HCT116 (cell line): ENCODE measurements at regions not wholly inside any gene's neighbourhood (a gene's known extent, or its start where the extent isn't known, plus 50 kb on each side); places are given as distances from the start of the nearest gene placed in this dataset.

ENCODE experiments used
- ATAC-seq: fragments of 200-7000 bp; cut with Tn5 transposase; 2 replicates; pipeline ENCODE4 v1.9.1; 2020; ENCODE audit warnings: mild to moderate bottlenecking, moderate library complexity
- BruUV-seq: library from RNA; stranded (reverse); fragments of 400-500 nt; replicated peaks from 2 replicates; lab custom pipeline; 2021; lab: Mats Ljungman, UMichigan
- CTCF ChIA-PET: fragments of 300-600 bp; sonication (Branson Sonifier 250); formaldehyde crosslinking; loops from one replicate; lab custom pipeline; 2021; ENCODE audit warnings: antibody characterized with exemption; lab: Charles Lee
- POLR2A ChIA-PET: fragments of 300-600, 350-600 bp; sonication (Branson Sonifier 250); formaldehyde crosslinking; loops from one replicate; lab custom pipeline; 2021; ENCODE audit warnings: antibody characterized with exemption; lab: Charles Lee
- RAD21 ChIA-PET, 2 experiments: fragments of 300-600 bp; sonication (Branson Sonifier 250); formaldehyde crosslinking; loops; one replicate each; lab custom pipeline; 2023; ENCODE audit warnings: low total read pairs in 2 of 2; ENCODE audit not compliant: uncharacterized antibody in 2 of 2, unreplicated experiment in 2 of 2, low non-redundant PET in 1 of 2; lab: Charles Lee
- DNase-seq: peaks from one replicate; pipeline ENCODE4 v3.0.0-alpha.2; 2010; ENCODE audit warnings: low read depth, low spot score
- H2AFZ ChIP-seq: fragments of 200-600 bp; shearing (Covaris generic), sonication (generic); 2 replicates; pipeline ENCODE4 v1.6.1; 2017; ENCODE audit warnings: low read depth, mixed run types, mixed read lengths, antibody characterized with exemption, low read length; ENCODE audit not compliant: poor library complexity, severe bottlenecking
- H3K27ac ChIP-seq: 2 replicates; pipeline ENCODE4 v1.5.1; 2012; ENCODE audit warnings: low read depth, low read length
- H3K27me3 ChIP-seq: fragments of 200-600 bp; sonication (generic); 2 replicates; pipeline ENCODE4 v1.6.1; 2016; ENCODE audit warnings: mixed run types, low read length, mixed read lengths; ENCODE audit not compliant: insufficient read depth
- H3K36me3 ChIP-seq, 2 experiments: fragments of 200-500 bp in 1 of 2; fragments of 200-600 bp in 1 of 2; sonication (Bioruptor generic) in 1 of 2; sonication (generic) in 1 of 2; 2 replicates each; pipeline versions ENCODE4 v1.5.1 to v1.6.1; 2014 to 2016; ENCODE audit warnings: low read length in 2 of 2, inconsistent platforms in 1 of 2, mixed read lengths in 1 of 2, mixed run types in 1 of 2; ENCODE audit not compliant: insufficient read depth in 2 of 2, control insufficient read depth in 1 of 2
- H3K4me1 ChIP-seq, 2 experiments: fragments of 200-600 bp in 1 of 2; sonication (generic) in 1 of 2; 2 replicates each; pipeline versions ENCODE4 v1.5.1 to v1.6.1; 2012 to 2017; ENCODE audit warnings: low read length in 2 of 2, inconsistent platforms in 1 of 2, mild to moderate bottlenecking in 1 of 2, mixed read lengths in 1 of 2, mixed run types in 1 of 2, moderate library complexity in 1 of 2; ENCODE audit not compliant: insufficient read depth in 2 of 2, control insufficient read depth in 1 of 2
- H3K4me2 ChIP-seq: fragments of 200-600 bp; sonication (generic); 2 replicates; pipeline ENCODE4 v1.6.1; 2017; ENCODE audit warnings: mixed run types, low read length, mixed read lengths
- H3K4me3 ChIP-seq, 2 experiments: fragments of 200-600 bp in 1 of 2; sonication (generic) in 1 of 2; replicated peaks in 1 of 2; 2 replicates each; pipeline ENCODE4 v1.5.1; 2011 to 2016; ENCODE audit warnings: low read length in 2 of 2, control low read depth in 1 of 2, low read depth in 1 of 2, mild to moderate bottlenecking in 1 of 2, mixed read lengths in 1 of 2, mixed run types in 1 of 2
- H3K79me2 ChIP-seq: fragments of 200-600 bp; sonication (generic); 2 replicates; pipeline ENCODE4 v1.6.1; 2017; ENCODE audit warnings: mild to moderate bottlenecking, mixed run types, low read length, moderate library complexity, mixed read lengths; ENCODE audit not compliant: insufficient read depth
- H3K9ac ChIP-seq: fragments of 200-600 bp; sonication (generic); 2 replicates; pipeline ENCODE4 v1.6.1; 2016; ENCODE audit warnings: low read length, mixed read lengths
- H3K9me2 ChIP-seq: fragments of 200-600 bp; sonication (generic), shearing (Covaris generic); 2 replicates; pipeline ENCODE4 v1.6.1; 2017; ENCODE audit warnings: mixed run types, mild to moderate bottlenecking, moderate library complexity; ENCODE audit not compliant: insufficient read depth
- H3K9me3 ChIP-seq, 2 experiments: fragments of 200-500 bp in 1 of 2; fragments of 200-600 bp in 1 of 2; sonication (Bioruptor generic) in 1 of 2; sonication (generic) in 1 of 2; 2 replicates each; pipeline ENCODE4 v1.6.1; 2014 to 2017; ENCODE audit warnings: low read length in 2 of 2, mixed read lengths in 2 of 2, inconsistent platforms in 1 of 2, low read depth in 1 of 2, mild to moderate bottlenecking in 1 of 2, mixed run types in 1 of 2, moderate library complexity in 1 of 2; ENCODE audit not compliant: control insufficient read depth in 1 of 2, insufficient read depth in 1 of 2
- H4K20me1 ChIP-seq: fragments of 200-600 bp; sonication (generic), shearing (Covaris generic); 2 replicates; pipeline ENCODE4 v1.6.1; 2017; ENCODE audit warnings: mixed run types, mild to moderate bottlenecking, moderate library complexity; ENCODE audit not compliant: insufficient read depth
- CBX3 ChIP-seq: IDR thresholded peaks from 2 replicates; pipeline ENCODE4 v1.6.1; 2012; ENCODE audit warnings: low read depth
- CEBPB ChIP-seq: IDR thresholded peaks from 2 replicates; pipeline ENCODE4 v1.6.1; 2012; ENCODE audit warnings: low read depth
- CTCF ChIP-seq, 3 experiments: fragments of 200-600 bp in 1 of 3; sonication (generic) in 1 of 3; IDR thresholded peaks in 2 of 3; conservative IDR thresholded peaks in 1 of 3; 2 replicates each; pipeline ENCODE4 v1.5.1; 2012 to 2017; ENCODE audit warnings: low read depth in 2 of 3, low read length in 2 of 3, antibody characterized with exemption in 1 of 3, borderline replicate concordance in 1 of 3, control low read depth in 1 of 3, mild to moderate bottlenecking in 1 of 3, mixed read lengths in 1 of 3, mixed run types in 1 of 3, moderate library complexity in 1 of 3; ENCODE audit not compliant: insufficient read depth in 1 of 3
- EGR1 ChIP-seq: IDR thresholded peaks from 2 replicates; pipeline ENCODE4 v1.6.1; 2012; ENCODE audit warnings: low read depth
- MAX ChIP-seq: IDR thresholded peaks from 2 replicates; pipeline ENCODE4 v1.6.1; 2012
- POLR2A ChIP-seq: IDR thresholded peaks from 2 replicates; pipeline ENCODE4 v1.7.0; 2011; ENCODE audit warnings: borderline replicate concordance; ENCODE audit not compliant: insufficient read depth, insufficient read length; ENCODE audit errors: extremely low read depth
- POLR2AphosphoS5 ChIP-seq: IDR thresholded peaks from 2 replicates; pipeline ENCODE4 v1.6.1; 2011; ENCODE audit warnings: mild to moderate bottlenecking, low read depth, low read length, moderate library complexity
- RAD21 ChIP-seq: IDR thresholded peaks from 2 replicates; pipeline ENCODE4 v1.6.1; 2012; ENCODE audit warnings: low read depth, mild to moderate bottlenecking
- REST ChIP-seq: IDR thresholded peaks from 2 replicates; pipeline ENCODE4 v1.6.1; 2012; ENCODE audit warnings: low read depth
- SIN3A ChIP-seq: IDR thresholded peaks from 2 replicates; pipeline ENCODE4 v1.6.1; 2012; ENCODE audit warnings: low read depth
- SP1 ChIP-seq: IDR thresholded peaks from 2 replicates; pipeline ENCODE4 v1.6.1; 2012; ENCODE audit warnings: low read depth
- SRF ChIP-seq: IDR thresholded peaks from 2 replicates; pipeline ENCODE4 v1.6.1; 2012; ENCODE audit warnings: low read depth
- TCF7L2 ChIP-seq: IDR thresholded peaks from 2 replicates; pipeline ENCODE4 v1.7.0; 2011; ENCODE audit warnings: borderline replicate concordance, inconsistent platforms; ENCODE audit not compliant: insufficient read depth, insufficient read length; ENCODE audit errors: extremely low read depth
- YY1 ChIP-seq: IDR thresholded peaks from 2 replicates; pipeline ENCODE4 v1.6.1; 2011; ENCODE audit warnings: low read length, low read depth, moderate library complexity, mild to moderate bottlenecking; ENCODE audit not compliant: insufficient replicate concordance; ENCODE audit errors: extremely low read depth
- ZBTB33 ChIP-seq: IDR thresholded peaks from 2 replicates; pipeline ENCODE4 v1.6.1; 2011; ENCODE audit warnings: mild to moderate bottlenecking, low read length, moderate library complexity; ENCODE audit not compliant: insufficient replicate concordance; ENCODE audit errors: extremely low read depth
- ZFX ChIP-seq: fragments of 450-650 bp; IDR thresholded peaks from 2 replicates; pipeline ENCODE4 v1.6.1; 2017
- intact Hi-C: fragments of 100-400 bp; cut with micrococcal nuclease; formaldehyde crosslinking; loops from 2 replicates; pipeline ENCODE4 v1.10.0; 2022

- Histone ChIP-seq H4K20me1 (0 out of 2 replicates have a peak, but pooled peaks cover 4% of the 10 kb centered on the region), H3K4me3 (peak overlapping the region; percentile 94 to 96), H3K9me3 (no peaks in the 10 kb centered on the region), H3K9ac (peak overlapping the region; percentile 98), H3K36me3 (no peaks in the 10 kb centered on the region), H3K9me2 (no peaks in the 10 kb centered on the region), H3K79me2 (peaks cover 47% of the 10 kb centered on the region), H2AFZ (no peak overlapping the region), H3K4me2 (peak overlapping the region; percentile 95), H3K27me3 (no peaks in the 10 kb centered on the region), H3K27ac (peak overlapping the region; percentile 97), H3K4me1 (peaks cover 11 to 23% of the 10 kb centered on the region in 2 experiments)
- no TSS peak for BruUV-seq
- ChIA-PET RAD21 (interaction anchor here (0.8 to 1.8 kb wide), 2 partner anchors 60 to 63 kb away, joined by 3 to 4 read pairs; no protein-coding TSS in a partner anchor), CTCF (interaction anchor here (0.6 to 1.4 kb wide), 2 partner anchors 63 to 251 kb away, joined by 3 to 4 read pairs; no protein-coding TSS in a partner anchor), POLR2A (interaction anchor here (0.6 to 1.5 kb wide), 15 partner anchors 8 to 933 kb away, joined by 3 to 5 read pairs (median 4); partner anchors contain the start of gene NDUFAF3)
- ATAC-seq (peak; percentile 96), DNase-seq (peak; percentile 89)
- intact Hi-C loops, result loop anchor here (2.0 to 5.0 kb wide), 2 partner anchors 47 to 62 kb away; no protein-coding TSS in a partner anchor
- TF ChIP-seq YY1 (peak; percentile 60), CEBPB (no peak; the same call in 1 of the 2 replicates), SP1 (peak; percentile 96), SRF (no peak), CTCF (IDR thresholded peaks at IDR 0.05 in 2 of 3, conservative IDR thresholded peaks at IDR 0.05 in 1 of 3; ENCODE audit: borderline replicate concordance in 1 of 3, insufficient read depth in 1 of 3, low read depth in 2 of 3, low read length in 2 of 3) (no peak), SIN3A (peak; percentile 82), POLR2AphosphoS5 (peak; percentile 95), TCF7L2 (no peak), REST (no peak), RAD21 (no peak), ZFX (peak; percentile 46; the same call in 1 of the 2 replicates), MAX (peak; percentile 96), CBX3 (0 out of 2 replicates have a peak, but pooled peaks have one; percentile 55), POLR2A (peak; percentile 89), ZBTB33 (no peak), EGR1 (0 out of 2 replicates have a peak, but pooled peaks have one; percentile 2)
These were observed 72.7 kb upstream of the MAP4 start for GRCh38 chr3:48088749-48089466.
